Transverse colon (tissue), 4 donors: ENCODE measurements at regions not wholly inside any gene's neighbourhood (a gene's known extent, or its start where the extent isn't known, plus 50 kb on each side); places are given as distances from the start of the nearest gene placed in this dataset.

Experiments used
- EP300 ChIP-seq: sonication (generic); formaldehyde crosslinking; IDR thresholded peaks from one replicate; pipeline ENCODE4 v1.6.1; 2017; ENCODE audit warnings: antibody characterized with exemption, low read depth
- POLR2A ChIP-seq: fragments of 450-650 bp; IDR thresholded peaks from one replicate; pipeline ENCODE4 v1.6.1; 2016; ENCODE audit warnings: antibody characterized with exemption, mild to moderate bottlenecking, moderate library complexity
- POLR2AphosphoS5 ChIP-seq, 3 donors: sonication (generic); formaldehyde crosslinking; IDR thresholded peaks; one replicate each; pipeline ENCODE4 v1.6.1; 2016; ENCODE audit warnings: antibody characterized with exemption in 3 of 3
- TF ChIP-seq, protein P1 (sequence below), 5 experiments: fragments of 200-600 bp in 3 of 5; fragments of 450-650 bp in 2 of 5; sonication (generic) in 3 of 5; IDR thresholded peaks; 1 replicate in 2 of 5; 2 replicates in 3 of 5; pipeline ENCODE4 v1.5.1; 2016 to 2017; ENCODE audit warnings: antibody characterized with exemption in 5 of 5, inconsistent platforms in 3 of 5, mild to moderate bottlenecking in 2 of 5, moderate library complexity in 1 of 5

DNA sequence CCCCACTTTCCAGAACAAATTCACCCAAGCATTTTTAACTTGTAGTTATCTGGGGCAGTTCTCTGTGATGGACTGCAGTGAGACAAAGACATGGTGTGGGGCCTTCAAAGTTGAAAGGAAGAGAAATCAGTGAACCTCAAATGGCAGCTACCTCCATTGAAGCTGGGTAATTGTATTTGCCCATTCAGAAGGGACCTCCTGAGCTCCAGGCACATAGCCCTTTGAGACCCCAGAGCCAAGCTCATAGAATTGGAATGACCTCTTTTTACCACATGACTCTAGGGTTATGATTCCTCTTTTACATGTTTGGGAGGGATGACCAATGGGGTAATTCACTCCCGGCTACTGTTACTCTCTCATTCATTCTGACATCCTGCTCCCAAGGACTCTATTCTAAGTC lies 368.4 kb upstream of the ITGA1 start:
- TF ChIP-seq POLR2AphosphoS5 (IDR thresholded peaks at IDR 0.05) (no peak), POLR2A (no peak), EP300 (no peak)
- TF ChIP-seq, protein P1, sequence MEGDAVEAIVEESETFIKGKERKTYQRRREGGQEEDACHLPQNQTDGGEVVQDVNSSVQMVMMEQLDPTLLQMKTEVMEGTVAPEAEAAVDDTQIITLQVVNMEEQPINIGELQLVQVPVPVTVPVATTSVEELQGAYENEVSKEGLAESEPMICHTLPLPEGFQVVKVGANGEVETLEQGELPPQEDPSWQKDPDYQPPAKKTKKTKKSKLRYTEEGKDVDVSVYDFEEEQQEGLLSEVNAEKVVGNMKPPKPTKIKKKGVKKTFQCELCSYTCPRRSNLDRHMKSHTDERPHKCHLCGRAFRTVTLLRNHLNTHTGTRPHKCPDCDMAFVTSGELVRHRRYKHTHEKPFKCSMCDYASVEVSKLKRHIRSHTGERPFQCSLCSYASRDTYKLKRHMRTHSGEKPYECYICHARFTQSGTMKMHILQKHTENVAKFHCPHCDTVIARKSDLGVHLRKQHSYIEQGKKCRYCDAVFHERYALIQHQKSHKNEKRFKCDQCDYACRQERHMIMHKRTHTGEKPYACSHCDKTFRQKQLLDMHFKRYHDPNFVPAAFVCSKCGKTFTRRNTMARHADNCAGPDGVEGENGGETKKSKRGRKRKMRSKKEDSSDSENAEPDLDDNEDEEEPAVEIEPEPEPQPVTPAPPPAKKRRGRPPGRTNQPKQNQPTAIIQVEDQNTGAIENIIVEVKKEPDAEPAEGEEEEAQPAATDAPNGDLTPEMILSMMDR (IDR thresholded peaks at IDR 0.05), result no peak
